GM19351 (cell line): ENCODE measurements at regions not wholly inside any gene's neighbourhood (a gene's known extent, or its start where the extent isn't known, plus 50 kb on each side); places are given as distances from the start of the nearest gene placed in this dataset.
"Not testable (repeated sequence)": the region's sequence is repeated elsewhere in the genome, so short reads cannot be mapped to it uniquely, and the experiment has no call there.

Source experiments
- ATAC-seq: cut with Tn5 transposase; IDR thresholded peaks from one replicate; pipeline ENCODE4 v1.9.1; 2021; ENCODE audit warnings: mild to moderate bottlenecking, moderate library complexity; ENCODE audit not compliant: unreplicated experiment

- ATAC-seq, result no peak
These were observed 59.2 kb upstream of the KCNK2 start for GRCh38 chr1:215023155-215023832.

GRCh38 chr1:215028954-215029353 is 53.6 kb upstream of the KCNK2 start:
- ATAC-seq, result no peak

- not testable (repeated sequence) for ATAC-seq
These were observed 52.0 kb upstream of the KCNK2 start for GRCh38 chr1:215030581-215030980.

- ATAC-seq, result no peak
These were observed 51.1 kb upstream of the KCNK2 start for GRCh38 chr1:215031392-215031791.
